ENCODE measurements at regions not wholly inside any gene's neighbourhood (a gene's known extent, or its start where the extent isn't known, plus 50 kb on each side); places are given as distances from the start of the nearest gene placed in this dataset.

- no peak for TF ChIP-seq CTCF (IDR thresholded peaks at IDR 0.05 in 8 of 11, conservative IDR thresholded peaks at IDR 0.05 in 3 of 11)
- TF ChIP-seq POLR2A (IDR thresholded peaks at IDR 0.05): no peak
These were observed 517.3 kb downstream of the MFSD1 start for GRCh38 chr3:159319156-159319555.

All from spleen (tissue), 7 donors.